GM18505 (cell line): ENCODE measurements at regions not wholly inside any gene's neighbourhood (a gene's known extent, or its start where the extent isn't known, plus 50 kb on each side); places are given as distances from the start of the nearest gene placed in this dataset.

Source experiments
- ATAC-seq: cut with Tn5 transposase; IDR thresholded peaks from one replicate; pipeline ENCODE4 v1.9.1; 2021; ENCODE audit not compliant: unreplicated experiment
- POLR2A ChIP-seq: IDR thresholded peaks from 4 replicates; pipeline ENCODE4 v1.6.1; 2011; ENCODE audit warnings: borderline replicate concordance; ENCODE audit not compliant: insufficient read depth, insufficient read length; ENCODE audit errors: extremely low read depth

- no peak for ATAC-seq
- no peak for TF ChIP-seq POLR2A
Measured at GRCh38 chr3:88574146-88574545, 424.4 kb downstream of the C3orf38 start.

DNA sequence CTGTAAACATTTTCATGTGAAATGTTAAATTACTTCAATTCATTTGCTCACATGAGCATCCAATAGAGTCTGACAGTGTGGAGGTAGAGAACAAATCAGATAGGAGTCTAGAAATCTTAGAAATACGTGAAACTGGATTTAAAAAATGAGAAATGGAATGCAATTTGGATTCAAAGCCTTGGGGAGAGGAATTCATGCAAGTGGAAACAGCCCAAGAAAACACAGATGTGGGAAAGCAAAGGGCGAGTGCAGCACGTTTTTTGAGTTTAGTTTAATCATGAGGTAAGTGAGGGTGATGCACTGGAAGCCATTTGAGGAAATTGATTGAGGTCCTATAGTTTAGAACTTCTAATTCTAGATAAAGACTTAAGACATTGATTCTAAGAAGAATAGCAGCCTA lies 434.7 kb downstream of the C3orf38 start:
- ATAC-seq: no peak
- no peak for TF ChIP-seq POLR2A

DNA sequence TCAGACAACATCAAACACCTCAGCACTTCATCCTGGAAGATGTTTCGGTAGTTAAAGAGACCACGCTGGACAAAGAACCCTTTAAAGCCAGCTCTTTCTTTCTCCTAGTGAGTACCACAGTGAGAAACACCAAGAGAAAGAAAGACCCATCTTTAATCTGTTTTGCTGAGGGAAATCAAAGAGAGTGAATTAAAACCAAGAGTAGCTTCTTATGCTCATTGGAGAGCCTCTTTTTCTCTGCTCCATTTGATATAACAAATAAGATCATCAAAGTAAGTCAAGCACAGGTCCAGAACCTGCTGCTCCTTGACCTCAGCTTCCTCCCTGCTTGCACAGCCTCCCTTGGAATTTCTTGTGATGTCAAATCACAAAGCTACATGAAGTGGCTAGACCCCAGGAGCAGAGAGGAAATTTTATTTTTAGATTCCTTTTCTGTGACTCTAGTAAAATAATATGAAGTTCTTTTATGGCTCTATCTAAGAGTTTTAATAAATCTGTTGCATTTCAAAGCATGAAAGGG lies 436.4 kb downstream of the C3orf38 start:
- no peak for TF ChIP-seq POLR2A
- no peak for ATAC-seq

GRCh38 chr3:88589138-88589537 lies 439.4 kb downstream of the C3orf38 start:
- ATAC-seq: no peak

DNA sequence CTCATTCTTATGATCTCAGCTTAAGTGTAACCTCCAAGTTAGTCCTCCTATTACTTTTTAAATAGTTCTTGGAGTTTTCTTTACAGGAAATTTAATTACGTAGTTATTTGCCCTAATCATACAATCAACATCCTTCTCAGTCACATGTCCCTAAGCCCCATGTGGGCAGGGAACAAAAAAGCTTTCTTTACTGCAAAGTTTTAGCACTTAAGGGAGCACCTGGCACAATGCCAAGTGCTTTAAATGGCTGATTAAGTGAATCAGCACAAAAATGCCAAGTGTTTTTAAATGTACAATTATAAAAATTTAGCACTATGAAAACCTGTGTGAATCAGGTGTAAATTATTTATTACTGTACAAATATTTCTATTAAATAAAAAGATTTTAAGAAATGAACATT lies 445.3 kb downstream of the C3orf38 start:
- no peak for ATAC-seq
- no peak for TF ChIP-seq POLR2A

More at GRCh38 chr3:88589138-88589537, 439.4 kb downstream of the C3orf38 start:
- no peak for TF ChIP-seq POLR2A

GRCh38 chr3:88596451-88596850 lies 446.7 kb downstream of the C3orf38 start:
- no peak for ATAC-seq
- no peak for TF ChIP-seq POLR2A

GRCh38 chr3:88610820-88611219 lies 461.1 kb downstream of the C3orf38 start:
- TF ChIP-seq POLR2A: no peak
- ATAC-seq: no peak

- no peak for ATAC-seq
- TF ChIP-seq POLR2A: no peak
Measured at GRCh38 chr3:88611826-88612326, 462.1 kb downstream of the C3orf38 start.

- no peak for ATAC-seq
- TF ChIP-seq POLR2A: no peak
Measured at GRCh38 chr3:88616413-88616812, 466.7 kb downstream of the C3orf38 start.

DNA sequence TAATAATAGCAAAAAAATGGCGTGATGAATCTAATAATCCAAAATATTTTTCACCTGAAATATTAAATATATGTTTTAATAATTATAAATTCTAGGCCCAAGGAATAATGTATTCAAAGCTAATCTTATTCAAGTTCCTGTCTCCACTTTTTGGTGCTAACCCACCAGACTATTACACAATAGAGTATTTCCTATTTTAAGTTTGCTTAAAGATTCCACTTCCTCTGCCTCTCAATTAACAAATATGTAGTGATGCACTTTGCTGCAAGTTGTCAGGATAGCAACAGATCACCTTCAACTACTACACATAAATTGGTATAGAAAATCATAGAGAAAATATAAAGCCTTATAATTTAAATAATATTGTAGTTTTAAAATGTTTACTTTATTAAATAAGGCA lies 467.5 kb downstream of the C3orf38 start:
- no peak for ATAC-seq
- no peak for TF ChIP-seq POLR2A

DNA sequence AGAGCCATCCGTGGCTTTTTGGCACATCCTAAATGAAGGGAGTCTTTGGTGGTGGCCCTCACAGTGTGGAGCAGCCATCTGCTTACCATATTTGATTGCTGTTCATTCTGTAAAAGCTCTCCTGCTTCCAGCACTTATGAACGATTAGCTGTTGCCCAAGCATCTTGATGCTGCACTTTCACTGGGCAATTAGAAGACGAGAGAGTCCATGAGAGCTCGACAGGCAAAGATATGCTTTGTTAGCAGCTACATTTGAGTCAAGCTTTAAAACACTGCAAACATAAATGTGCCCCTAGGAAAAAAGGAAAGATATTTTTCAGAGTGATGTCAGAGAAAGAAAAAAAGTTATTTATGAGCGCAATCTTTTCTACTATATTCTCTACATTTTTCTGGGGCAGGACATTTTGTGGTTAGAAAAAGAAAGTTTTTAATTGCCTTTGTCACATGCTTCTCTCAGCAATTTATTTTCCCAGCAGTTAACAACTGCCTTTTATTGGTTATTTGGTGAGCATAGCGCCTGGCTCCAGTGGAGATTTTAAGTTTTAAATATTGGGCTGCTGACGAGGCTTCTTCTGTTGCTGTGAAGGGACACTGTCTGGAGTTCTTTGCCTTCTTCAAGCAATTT lies 468.4 kb downstream of the C3orf38 start:
- no peak for TF ChIP-seq POLR2A
- no peak for ATAC-seq

GRCh38 chr3:88621586-88621985 lies 471.8 kb downstream of the C3orf38 start:
- ATAC-seq: no peak
- TF ChIP-seq POLR2A: no peak

GRCh38 chr3:88623709-88624108 lies 473.9 kb downstream of the C3orf38 start:
- no peak for TF ChIP-seq POLR2A
- ATAC-seq: no peak

- ATAC-seq: no peak
- no peak for TF ChIP-seq POLR2A
Measured at GRCh38 chr3:88626456-88627120, 476.8 kb downstream of the C3orf38 start.
